OCI-LY7 (cell line): ENCODE measurements at regions not wholly inside any gene's neighbourhood (a gene's known extent, or its start where the extent isn't known, plus 50 kb on each side); places are given as distances from the start of the nearest gene placed in this dataset.

ENCODE experiments used
- BruUV-seq: library from RNA; stranded (reverse); fragments of 400-500 nt; replicated peaks from 2 replicates; lab custom pipeline; 2021; lab: Mats Ljungman, UMichigan
- CTCF ChIA-PET: fragments of 300-600 bp; sonication (Branson Sonifier 250); formaldehyde crosslinking; loops from one replicate; lab custom pipeline; 2022; ENCODE audit warnings: antibody characterized with exemption; ENCODE audit not compliant: unreplicated experiment; lab: Charles Lee
- POLR2A ChIA-PET: fragments of 300-600 bp; sonication (Branson Sonifier 250); formaldehyde crosslinking; loops from one replicate; lab custom pipeline; 2022; ENCODE audit warnings: antibody characterized with exemption; lab: Charles Lee
- DNase-seq: peaks from one replicate; pipeline ENCODE4 v3.0.0-alpha.2; 2015; ENCODE audit warnings: low spot score
- H2AFZ ChIP-seq: fragments of 200-600 bp; sonication (generic), shearing (Covaris generic); 2 replicates; pipeline ENCODE4 v1.6.1; 2014; ENCODE audit warnings: mild to moderate bottlenecking, antibody characterized with exemption, low read length, moderate library complexity
- H3K27ac ChIP-seq: fragments of 200-600 bp; sonication (generic); 2 replicates; pipeline ENCODE4 v1.5.1; 2014; ENCODE audit warnings: mixed run types, low read depth, mild to moderate bottlenecking, moderate library complexity, low read length, inconsistent platforms; ENCODE audit not compliant: poor library complexity, severe bottlenecking
- H3K36me3 ChIP-seq: fragments of 200-600 bp; sonication (generic); 2 replicates; pipeline ENCODE4 v1.6.1; 2014; ENCODE audit warnings: mild to moderate bottlenecking, antibody characterized with exemption, low read length, moderate library complexity, mixed read lengths; ENCODE audit not compliant: insufficient read depth
- H3K4me1 ChIP-seq: fragments of 200-600 bp; sonication (generic); 2 replicates; pipeline ENCODE4 v1.5.1; 2014; ENCODE audit warnings: mild to moderate bottlenecking, low read length; ENCODE audit not compliant: insufficient read depth, poor library complexity, severe bottlenecking
- H3K4me2 ChIP-seq: fragments of 200-600 bp; sonication (generic); 2 replicates; pipeline ENCODE4 v1.6.1; 2014; ENCODE audit warnings: mild to moderate bottlenecking, low read length
- H3K4me3 ChIP-seq: fragments of 200-600 bp; sonication (generic); 2 replicates; pipeline ENCODE4 v1.5.1; 2014; ENCODE audit warnings: mild to moderate bottlenecking, low read depth, low read length; ENCODE audit not compliant: poor library complexity, severe bottlenecking
- H3K79me2 ChIP-seq: fragments of 200-600 bp; sonication (generic); 2 replicates; pipeline ENCODE4 v1.6.1; 2016; ENCODE audit warnings: low read depth, mild to moderate bottlenecking, low read length, moderate library complexity, mixed read lengths; ENCODE audit not compliant: insufficient read depth
- H3K9me2 ChIP-seq: fragments of 200-600 bp; sonication (generic); 2 replicates; pipeline ENCODE4 v1.6.1; 2016; ENCODE audit warnings: mild to moderate bottlenecking, low read length, mixed read lengths; ENCODE audit not compliant: insufficient read depth
- H3K9me3 ChIP-seq: fragments of 200-600 bp; sonication (generic); 2 replicates; pipeline ENCODE4 v1.6.1; 2014; ENCODE audit warnings: mild to moderate bottlenecking, mixed run types, low read length, mixed read lengths
- H4K20me1 ChIP-seq: fragments of 200-600 bp; sonication (generic); 2 replicates; pipeline ENCODE4 v1.6.1; 2014; ENCODE audit warnings: mild to moderate bottlenecking, antibody characterized with exemption, low read length, moderate library complexity, mixed read lengths; ENCODE audit not compliant: insufficient read depth
- CTCF ChIP-seq: fragments of 200-600 bp; sonication (generic); conservative IDR thresholded peaks from 2 replicates; pipeline ENCODE4 v1.5.1; 2014; ENCODE audit warnings: mild to moderate bottlenecking, antibody characterized with exemption, low read length, moderate library complexity, mixed read lengths
- EZH2phosphoT487 ChIP-seq: fragments of 200-600 bp; sonication (generic); IDR thresholded peaks from 2 replicates; pipeline ENCODE4 v1.6.1; 2018; ENCODE audit warnings: low read depth, borderline replicate concordance, mild to moderate bottlenecking, mixed run types, antibody characterized with exemption, low read length, moderate library complexity, mixed read lengths
- intact Hi-C: fragments of 100-400 bp; cut with micrococcal nuclease; formaldehyde crosslinking; loops from one replicate; pipeline ENCODE4 v1.10.0; 2022; ENCODE audit not compliant: unreplicated experiment

GRCh38 chr14:30142216-30142615 is 214.6 kb upstream of the PRKD1 start:
- H3K36me3 ChIP-seq: no peaks in the 10 kb centered on the region
- no peak for DNase-seq
- no peaks in the 10 kb centered on the region for H3K4me1 ChIP-seq
- no peak overlapping the region for H3K27ac ChIP-seq
- H3K4me3 ChIP-seq: no peak overlapping the region
- H3K9me2 ChIP-seq: no peaks in the 10 kb centered on the region
- no peaks in the 10 kb centered on the region for H4K20me1 ChIP-seq
- 0 out of 2 replicates have a peak, but pooled peaks cover 4% of the 10 kb centered on the region for H3K9me3 ChIP-seq
- POLR2A ChIA-PET: interaction anchor here (0.7 kb wide), 1 partner anchor 16 kb away, joined by 4 read pairs; no protein-coding TSS in a partner anchor
- H2AFZ ChIP-seq: no peak overlapping the region
- intact Hi-C loops: no loop called here
- H3K79me2 ChIP-seq: no peaks in the 10 kb centered on the region
- CTCF ChIA-PET: no interaction called here
- no peak overlapping the region for H3K4me2 ChIP-seq
- no TSS peak for BruUV-seq
- no peak for TF ChIP-seq EZH2phosphoT487
- TF ChIP-seq CTCF: no peak

- H3K9me3 ChIP-seq: 0 out of 2 replicates have a peak, but pooled peaks cover 4% of the 10 kb centered on the region
- no peak overlapping the region for H3K27ac ChIP-seq
- DNase-seq: no peak
- no peak for TF ChIP-seq CTCF
- TF ChIP-seq EZH2phosphoT487: no peak
- H3K79me2 ChIP-seq: no peaks in the 10 kb centered on the region
- POLR2A ChIA-PET: interaction anchor here (0.7 kb wide), 1 partner anchor 291 kb away, joined by 5 read pairs; no protein-coding TSS in a partner anchor
- H3K4me1 ChIP-seq: no peaks in the 10 kb centered on the region
- H4K20me1 ChIP-seq: no peaks in the 10 kb centered on the region
- BruUV-seq: no TSS peak
- CTCF ChIA-PET: no interaction called here
- H3K4me3 ChIP-seq: no peak overlapping the region
- H3K36me3 ChIP-seq: no peaks in the 10 kb centered on the region
- H3K4me2 ChIP-seq: no peak overlapping the region
- no peaks in the 10 kb centered on the region for H3K9me2 ChIP-seq
- intact Hi-C loops: no loop called here
- H2AFZ ChIP-seq: no peak overlapping the region
Observed at GRCh38 chr14:30143627-30144026, 216.0 kb upstream of the PRKD1 start.

- ChIA-PET POLR2A (interaction anchor here (0.6 kb wide), 1 partner anchor 11 kb away, joined by 3 read pairs; no protein-coding TSS in a partner anchor), CTCF (no interaction called here)
- no peak overlapping the region for H3K27ac ChIP-seq
- H3K4me1 ChIP-seq: no peaks in the 10 kb centered on the region
- H3K36me3 ChIP-seq: no peaks in the 10 kb centered on the region
- DNase-seq: no peak
- TF ChIP-seq EZH2phosphoT487: no peak
- no peak for TF ChIP-seq CTCF
- intact Hi-C loops: no loop called here
- BruUV-seq: no TSS peak
- no peak overlapping the region for H3K4me2 ChIP-seq
- no peaks in the 10 kb centered on the region for H3K79me2 ChIP-seq
- no peaks in the 10 kb centered on the region for H4K20me1 ChIP-seq
- no peak overlapping the region for H3K4me3 ChIP-seq
- no peaks in the 10 kb centered on the region for H3K9me3 ChIP-seq
- no peak overlapping the region for H2AFZ ChIP-seq
- H3K9me2 ChIP-seq: no peaks in the 10 kb centered on the region
Observed at GRCh38 chr14:30153717-30154116, 226.1 kb upstream of the PRKD1 start.
